ENCODE measurements at regions not wholly inside any gene's neighbourhood (a gene's known extent, or its start where the extent isn't known, plus 50 kb on each side); places are given as distances from the start of the nearest gene placed in this dataset.

GRCh38 chr9:108550106-108550505, 305.7 kb downstream of the ACTL7B start:
- Histone ChIP-seq H3K4me3 (ENCODE audit: low read length) (no peak overlapping the region), H3F3A (ENCODE audit: control insufficient read depth, insufficient read depth) (no peaks in the 10 kb centered on the region), H3K4me1 (ENCODE audit: control insufficient read depth, low read length) (no peaks in the 10 kb centered on the region), H3K27ac (ENCODE audit: low read depth, low read length) (no peak overlapping the region), H3K27me3 (ENCODE audit: control insufficient read depth, low read length) (no peaks in the 10 kb centered on the region), H3K36me3 (ENCODE audit: control insufficient read depth, low read length) (no peaks in the 10 kb centered on the region), H4K20me1 (ENCODE audit: control insufficient read depth, insufficient read depth, low read depth, low read length) (no peaks in the 10 kb centered on the region), H3K9me2 (replicated peaks; ENCODE audit: control insufficient read depth, low read length) (no peaks in the 10 kb centered on the region), H3K79me2 (ENCODE audit: control insufficient read depth, low read length) (no peaks in the 10 kb centered on the region), H3K4me2 (ENCODE audit: low read length) (no peak overlapping the region), H3K9me3 (ENCODE audit: control insufficient read depth, insufficient read depth, low read length) (no peaks in the 10 kb centered on the region)
- TF ChIP-seq CTCF (IDR thresholded peaks at IDR 0.05; ENCODE audit: low read depth, low read length, poor library complexity, severe bottlenecking) (no peak), EZH2phosphoT487 (IDR thresholded peaks at IDR 0.05; ENCODE audit: borderline replicate concordance, low read length) (no peak)

GRCh38 chr9:108549184-108549583, 306.6 kb downstream of the ACTL7B start:
- H3K4me3 ChIP-seq (ENCODE audit: low read length): no peak overlapping the region
- H4K20me1 ChIP-seq (ENCODE audit: control insufficient read depth, insufficient read depth, low read depth, low read length): no peaks in the 10 kb centered on the region
- H3K9me3 ChIP-seq (ENCODE audit: control insufficient read depth, insufficient read depth, low read length): no peaks in the 10 kb centered on the region
- no peaks in the 10 kb centered on the region for H3K9me2 ChIP-seq (replicated peaks; ENCODE audit: control insufficient read depth, low read length)
- H3K27me3 ChIP-seq (ENCODE audit: control insufficient read depth, low read length): no peaks in the 10 kb centered on the region
- no peak for TF ChIP-seq CTCF (IDR thresholded peaks at IDR 0.05; ENCODE audit: low read depth, low read length, poor library complexity, severe bottlenecking)
- H3K4me2 ChIP-seq (ENCODE audit: low read length): no peak overlapping the region
- no peak overlapping the region for H3K27ac ChIP-seq (ENCODE audit: low read depth, low read length)
- no peaks in the 10 kb centered on the region for H3K79me2 ChIP-seq (ENCODE audit: control insufficient read depth, low read length)
- no peaks in the 10 kb centered on the region for H3K4me1 ChIP-seq (ENCODE audit: control insufficient read depth, low read length)
- H3K36me3 ChIP-seq (ENCODE audit: control insufficient read depth, low read length): no peaks in the 10 kb centered on the region
- H3F3A ChIP-seq (ENCODE audit: control insufficient read depth, insufficient read depth): no peaks in the 10 kb centered on the region

- Histone ChIP-seq H3K9me3 (ENCODE audit: control insufficient read depth, insufficient read depth, low read length) (no peaks in the 10 kb centered on the region), H3K36me3 (ENCODE audit: control insufficient read depth, low read length) (no peaks in the 10 kb centered on the region), H3F3A (ENCODE audit: control insufficient read depth, insufficient read depth) (no peaks in the 10 kb centered on the region), H3K27ac (ENCODE audit: low read depth, low read length) (no peak overlapping the region), H3K79me2 (ENCODE audit: control insufficient read depth, low read length) (no peaks in the 10 kb centered on the region), H3K4me1 (ENCODE audit: control insufficient read depth, low read length) (no peaks in the 10 kb centered on the region), H3K9me2 (replicated peaks; ENCODE audit: control insufficient read depth, low read length) (no peaks in the 10 kb centered on the region), H3K4me2 (ENCODE audit: low read length) (no peak overlapping the region), H3K4me3 (ENCODE audit: low read length) (no peak overlapping the region), H4K20me1 (ENCODE audit: control insufficient read depth, insufficient read depth, low read depth, low read length) (no peaks in the 10 kb centered on the region), H3K27me3 (ENCODE audit: control insufficient read depth, low read length) (no peaks in the 10 kb centered on the region)
- no peak for TF ChIP-seq CTCF (IDR thresholded peaks at IDR 0.05; ENCODE audit: low read depth, low read length, poor library complexity, severe bottlenecking)
- TF ChIP-seq EZH2phosphoT487 (IDR thresholded peaks at IDR 0.05; ENCODE audit: borderline replicate concordance, low read length): no peak
Observed at GRCh38 chr9:108547411-108548135, 308.2 kb downstream of the ACTL7B start.
